NCI-H2171 treated with DMSO at 0.1 percent for 48 hours (cell line): ENCODE measurements at regions not wholly inside any gene's neighbourhood (a gene's known extent, or its start where the extent isn't known, plus 50 kb on each side); places are given as distances from the start of the nearest gene placed in this dataset.
"Not testable (repeated sequence)": the region's sequence is repeated elsewhere in the genome, so short reads cannot be mapped to it uniquely, and the experiment has no call there.

Source experiments
- DNase-seq: peaks from one replicate; lab custom pipeline; 2025; lab: John Stamatoyannopoulos, UW

- DNase-seq, result no peak
Measured at GRCh38 chr13:34361560-34361959, 543.6 kb downstream of the RFC3 start.

- no peak for DNase-seq
Measured at GRCh38 chr13:34363266-34363665, 545.3 kb downstream of the RFC3 start.

- no peak for DNase-seq
Measured at GRCh38 chr13:34364633-34365032, 546.7 kb downstream of the RFC3 start.

GRCh38 chr13:34369931-34370330 lies 552.0 kb downstream of the RFC3 start:
- DNase-seq, result no peak

- DNase-seq, result no peak
Measured at GRCh38 chr13:34371108-34371507, 553.2 kb downstream of the RFC3 start.

GRCh38 chr13:34371645-34372395 lies 553.9 kb downstream of the RFC3 start:
- DNase-seq, result no peak

- no peak for DNase-seq
Measured at GRCh38 chr13:34372581-34372980, 554.6 kb downstream of the RFC3 start.

GRCh38 chr13:34376483-34376882 lies 558.5 kb downstream of the RFC3 start:
- DNase-seq, result no peak

GRCh38 chr13:34381228-34381627 lies 560.8 kb upstream of the NBEA start:
- no peak for DNase-seq

- no peak for DNase-seq
Measured at GRCh38 chr13:34383728-34384127, 558.3 kb upstream of the NBEA start.

GRCh38 chr13:34386229-34386628 lies 555.8 kb upstream of the NBEA start:
- not testable (repeated sequence) for DNase-seq

GRCh38 chr13:34391076-34391475 lies 551.0 kb upstream of the NBEA start:
- DNase-seq, result no peak

GRCh38 chr13:34401696-34402095 lies 540.4 kb upstream of the NBEA start:
- DNase-seq, result no peak

GRCh38 chr13:34405410-34406181 lies 536.5 kb upstream of the NBEA start:
- no peak for DNase-seq

GRCh38 chr13:34408640-34409039 lies 533.4 kb upstream of the NBEA start:
- no peak for DNase-seq

- no peak for DNase-seq
Measured at GRCh38 chr13:34409496-34410182, 532.4 kb upstream of the NBEA start.

- no peak for DNase-seq
Measured at GRCh38 chr13:34410678-34411077, 531.4 kb upstream of the NBEA start.

- DNase-seq, result no peak
Measured at GRCh38 chr13:34411177-34411576, 530.9 kb upstream of the NBEA start.

GRCh38 chr13:34411894-34412293 lies 530.2 kb upstream of the NBEA start:
- DNase-seq, result no peak

- DNase-seq, result no peak
Measured at GRCh38 chr13:34412295-34412694, 529.8 kb upstream of the NBEA start.

- DNase-seq, result no peak
Measured at GRCh38 chr13:34412817-34413375, 529.2 kb upstream of the NBEA start.

GRCh38 chr13:34413538-34414210 lies 528.4 kb upstream of the NBEA start:
- DNase-seq, result no peak
